GM12891 (cell line): ENCODE measurements at regions not wholly inside any gene's neighbourhood (a gene's known extent, or its start where the extent isn't known, plus 50 kb on each side); places are given as distances from the start of the nearest gene placed in this dataset.

Source experiments
- DNase-seq: peaks from one replicate; pipeline ENCODE4 v3.0.0; 2011; ENCODE audit warnings: low spot score; ENCODE audit not compliant: insufficient read length
- FAIRE-seq: peaks from 2 replicates; lab custom pipeline; 2011; peaks lifted over from hg19 to GRCh38; lab: Jason Lieb, UNC
- PAX5 ChIP-seq: IDR thresholded peaks from 2 replicates; pipeline ENCODE4 v1.6.1; 2011; ENCODE audit warnings: low read length, moderate library complexity, mild to moderate bottlenecking; ENCODE audit not compliant: insufficient read depth, severe bottlenecking
- POLR2A ChIP-seq: IDR thresholded peaks from 2 replicates; pipeline ENCODE4 v1.6.1; 2011; ENCODE audit warnings: low read depth, low read length, control low read depth
- POLR2AphosphoS5 ChIP-seq: IDR thresholded peaks from 2 replicates; pipeline ENCODE4 v1.6.1; 2011; ENCODE audit warnings: low read depth, low read length, control low read depth
- POU2F2 ChIP-seq: IDR thresholded peaks from 2 replicates; pipeline ENCODE4 v1.6.1; 2011; ENCODE audit warnings: low read depth, mild to moderate bottlenecking, control low read depth, low read length, moderate library complexity
- SPI1 ChIP-seq: IDR thresholded peaks from 2 replicates; pipeline ENCODE4 v1.6.1; 2011; ENCODE audit warnings: low read depth, low read length, control low read depth
- TAF1 ChIP-seq: IDR thresholded peaks from 2 replicates; pipeline ENCODE4 v1.6.1; 2011; ENCODE audit warnings: low read depth, low read length, control low read depth

DNA sequence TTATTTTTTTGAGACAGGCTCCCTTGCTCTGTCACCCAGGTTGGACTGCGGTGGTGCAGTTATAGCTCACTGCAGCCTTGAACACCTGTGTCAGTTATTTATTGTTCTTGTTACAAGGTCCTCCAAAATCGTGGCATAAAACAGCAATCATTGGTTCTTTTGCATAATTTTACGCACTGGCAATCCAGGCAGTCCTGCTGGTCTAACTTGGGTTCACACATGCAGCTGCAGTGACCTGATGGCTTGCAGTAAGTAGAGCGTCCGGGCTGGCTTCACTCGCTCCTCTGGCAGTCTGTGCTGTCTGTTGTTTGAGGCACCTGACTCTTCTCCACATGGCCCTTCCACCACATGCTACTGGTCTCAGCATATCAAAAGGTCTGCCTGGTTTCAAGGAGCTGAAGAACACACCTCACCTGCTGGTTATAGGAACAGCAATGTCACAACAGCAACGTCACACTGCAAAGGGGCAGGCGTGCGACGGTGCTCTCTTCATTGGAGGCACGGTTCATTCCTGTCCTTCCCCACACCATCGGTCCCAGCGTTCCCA lies 894.6 kb downstream of the TRIML1 start:
- FAIRE-seq (no peak), DNase-seq (no peak)
- no peak for TF ChIP-seq POLR2A
- TF ChIP-seq POLR2AphosphoS5 = no peak
- TF ChIP-seq POU2F2 = no peak
- no peak for TF ChIP-seq SPI1
- no peak for TF ChIP-seq PAX5
- no peak for TF ChIP-seq TAF1

DNA sequence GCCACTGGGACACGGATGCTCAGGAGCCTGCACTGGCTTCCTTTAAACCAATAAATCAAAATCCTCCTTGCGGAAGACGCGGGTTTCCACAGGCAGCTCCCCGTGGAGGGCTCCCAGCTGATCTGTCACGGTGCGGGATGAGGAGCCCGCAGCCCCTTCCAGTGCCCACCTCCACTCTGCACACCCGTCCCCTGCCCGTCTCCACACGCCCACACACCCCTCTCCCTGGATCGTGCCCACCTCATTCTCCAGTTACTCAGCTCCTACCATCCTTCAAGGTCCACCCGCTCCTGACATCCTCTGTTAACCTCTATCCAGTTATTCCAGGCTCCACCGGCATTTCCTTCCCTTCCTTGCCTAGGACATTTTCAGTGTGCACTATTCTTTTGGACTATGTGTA lies 895.9 kb downstream of the TRIML1 start:
- DNase-seq (no peak), FAIRE-seq (no peak)
- no peak for TF ChIP-seq POLR2A
- TF ChIP-seq PAX5 = no peak
- no peak for TF ChIP-seq POLR2AphosphoS5
- no peak for TF ChIP-seq POU2F2
- TF ChIP-seq SPI1 = no peak
- TF ChIP-seq TAF1 = no peak

DNA sequence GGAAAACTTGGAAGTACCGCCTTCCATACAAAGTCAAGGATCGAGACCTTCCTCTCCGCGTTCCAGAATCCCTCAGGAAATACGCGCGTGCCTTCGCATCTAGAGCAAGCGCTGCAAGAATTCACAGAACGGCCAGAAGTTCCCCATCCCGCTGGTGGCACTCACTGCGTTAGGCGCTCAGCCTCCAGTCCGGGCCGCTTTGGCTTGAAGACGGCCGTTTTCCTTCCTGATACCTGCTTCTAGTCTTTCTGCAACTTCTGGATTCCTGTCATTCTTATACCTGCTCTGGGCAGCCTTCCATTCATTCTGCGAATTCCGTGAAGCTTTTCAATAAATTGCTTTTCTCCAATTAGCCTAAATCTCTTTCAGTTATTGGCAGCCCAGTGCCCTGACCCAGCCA lies 896.4 kb downstream of the TRIML1 start:
- no peak for TF ChIP-seq PAX5
- TF ChIP-seq POU2F2 = no peak
- no peak for TF ChIP-seq TAF1
- no peak for TF ChIP-seq SPI1
- no peak for TF ChIP-seq POLR2AphosphoS5
- TF ChIP-seq POLR2A = no peak
- FAIRE-seq = no peak
- no peak for DNase-seq

DNA sequence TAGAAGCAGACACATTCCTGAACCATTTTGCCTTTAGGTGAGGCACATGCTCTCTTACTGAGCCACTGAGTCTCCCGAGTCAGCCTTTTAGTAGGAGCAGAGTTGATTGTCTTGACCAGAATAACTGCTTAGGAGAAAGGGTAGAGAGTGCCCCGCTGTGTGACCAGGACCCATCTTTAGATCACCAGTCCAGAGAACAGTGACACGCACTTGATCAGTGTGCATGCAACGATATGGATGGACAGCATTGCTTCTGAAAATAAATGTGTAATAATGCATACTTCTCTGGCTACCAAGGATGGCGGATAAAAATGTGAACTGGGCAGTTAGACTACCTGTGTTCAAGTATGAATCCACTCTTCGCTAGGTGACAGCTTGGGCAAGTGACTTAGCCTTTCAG lies 897.7 kb downstream of the TRIML1 start:
- FAIRE-seq = no peak
- TF ChIP-seq POLR2AphosphoS5 = no peak
- DNase-seq = no peak

DNA sequence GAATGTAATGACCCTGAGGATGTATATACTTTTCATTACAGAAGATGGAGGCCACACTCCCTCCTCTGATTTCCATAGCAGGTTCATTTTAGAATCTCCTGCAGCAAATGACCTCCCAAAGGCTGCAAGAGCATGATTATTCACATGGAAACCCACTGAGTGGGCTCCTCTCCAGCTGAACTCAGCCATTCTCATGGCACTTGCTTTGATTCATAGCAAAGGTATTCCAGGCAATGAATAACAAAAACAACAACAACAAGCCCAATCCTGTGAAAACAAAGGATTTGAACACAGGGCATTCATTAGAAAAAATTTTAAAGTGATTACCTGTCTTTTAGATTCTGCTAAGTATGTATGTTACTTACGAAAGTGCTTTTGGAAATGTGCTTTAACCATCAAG lies 894.0 kb upstream of the FRG1 start:
- no peak for TF ChIP-seq POLR2A
- no peak for TF ChIP-seq TAF1
- TF ChIP-seq POU2F2 = no peak
- no peak for TF ChIP-seq SPI1
- TF ChIP-seq POLR2AphosphoS5 = no peak
- no peak for TF ChIP-seq PAX5
- DNase-seq = no peak
- FAIRE-seq = no peak

DNA sequence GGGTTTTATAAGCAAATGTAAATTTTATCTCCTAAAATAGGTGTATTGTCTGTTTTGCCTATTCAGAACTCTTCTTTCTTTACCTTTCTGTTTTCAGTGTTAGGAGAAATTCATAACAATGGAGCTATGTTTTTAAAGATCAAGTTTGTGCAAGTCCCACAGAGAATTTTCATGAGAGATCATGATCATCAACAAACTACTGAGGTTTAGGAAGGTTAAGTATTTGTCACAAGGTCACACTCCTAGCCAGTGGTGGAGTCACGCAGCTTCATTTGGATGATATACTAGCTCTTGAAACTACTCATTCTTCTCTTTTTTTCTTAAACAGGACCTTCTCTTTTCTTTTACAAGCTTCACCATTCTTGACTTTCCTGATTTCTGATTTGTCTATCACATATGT lies 892.6 kb upstream of the FRG1 start:
- FAIRE-seq (no peak), DNase-seq (no peak)
- no peak for TF ChIP-seq POLR2A

GRCh38 chr4:189049682-189050081 lies 891.0 kb upstream of the FRG1 start:
- no peak for DNase-seq
- FAIRE-seq = no peak
- no peak for TF ChIP-seq POU2F2
- no peak for TF ChIP-seq SPI1
- TF ChIP-seq POLR2A = no peak
- TF ChIP-seq POLR2AphosphoS5 = no peak
- TF ChIP-seq PAX5 = no peak
- TF ChIP-seq TAF1 = no peak

- FAIRE-seq (no peak), DNase-seq (no peak)
- TF ChIP-seq PAX5 (no peak), POU2F2 (no peak), TAF1 (no peak), POLR2A (no peak), SPI1 (no peak), POLR2AphosphoS5 (no peak)
These were observed 890.0 kb upstream of the FRG1 start for GRCh38 chr4:189050643-189051042.

DNA sequence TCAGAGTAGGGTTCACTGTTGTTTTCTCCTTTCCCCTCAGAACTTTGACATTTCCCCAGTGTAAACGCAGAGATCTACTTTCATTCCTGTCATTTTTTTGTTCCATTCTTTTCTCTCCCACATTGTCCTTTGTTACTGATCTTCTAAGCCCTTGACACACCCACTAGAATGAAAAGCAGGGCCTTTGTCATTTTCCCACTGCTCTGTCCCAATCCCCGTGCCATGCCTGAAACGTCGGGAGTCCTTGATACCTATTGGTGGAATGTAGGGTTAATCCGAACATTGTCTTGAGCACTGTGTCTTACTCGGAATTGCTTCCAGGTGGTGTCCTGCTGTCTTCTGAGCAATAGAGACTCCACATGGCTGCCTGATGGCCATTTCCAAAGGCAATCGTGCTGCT lies 887.1 kb upstream of the FRG1 start:
- FAIRE-seq (no peak), DNase-seq (no peak)
- TF ChIP-seq TAF1 (no peak), POU2F2 (no peak), POLR2A (no peak), PAX5 (no peak), SPI1 (no peak), POLR2AphosphoS5 (no peak)

GRCh38 chr4:189060104-189060503 lies 880.6 kb upstream of the FRG1 start:
- DNase-seq (no peak), FAIRE-seq (no peak)
- TF ChIP-seq POLR2A (no peak), PAX5 (no peak), SPI1 (no peak), POU2F2 (no peak), POLR2AphosphoS5 (no peak), TAF1 (no peak)
